Vagina (tissue), 2 donors: ENCODE measurements at regions not wholly inside any gene's neighbourhood (a gene's known extent, or its start where the extent isn't known, plus 50 kb on each side); places are given as distances from the start of the nearest gene placed in this dataset.

ENCODE experiments used
- DNase-seq, 2 donors: peaks; one replicate each; pipeline ENCODE4 v3.0.0-alpha.2; 2017; ENCODE audit errors: extremely low spot score in 2 of 2
- H3K27ac ChIP-seq: fragments of 200-600 bp; sonication (generic); one replicate; pipeline ENCODE4 v1.5.1; 2019
- H3K27me3 ChIP-seq: fragments of 200-600 bp; sonication (generic); one replicate; pipeline ENCODE4 v1.5.1; 2019
- H3K36me3 ChIP-seq, 2 donors: fragments of 200-600 bp; sonication (generic); one replicate each; pipeline ENCODE4 v1.5.1; 2017 to 2019
- H3K4me1 ChIP-seq: fragments of 200-600 bp; sonication (generic); one replicate; pipeline ENCODE4 v1.5.1; 2019
- H3K4me3 ChIP-seq, 2 donors: fragments of 200-600 bp; sonication (generic); 1 replicate in 1 of 2; 2 replicates in 1 of 2; pipeline ENCODE4 v1.5.1; 2016 to 2019
- H3K9me3 ChIP-seq: fragments of 200-600 bp; sonication (generic); one replicate; pipeline ENCODE4 v1.5.1; 2019
- POLR2A ChIP-seq, 2 donors: fragments of 450-650 bp; IDR thresholded peaks; one replicate each; pipeline ENCODE4 v1.6.1; 2017; ENCODE audit warnings: antibody characterized with exemption in 2 of 2, mild to moderate bottlenecking in 2 of 2, moderate library complexity in 2 of 2
- POLR2AphosphoS5 ChIP-seq, 2 donors: sonication (generic); formaldehyde crosslinking; IDR thresholded peaks; one replicate each; pipeline ENCODE4 v1.9.0; 2017; ENCODE audit warnings: antibody characterized with exemption in 2 of 2, mild to moderate bottlenecking in 2 of 2, low read depth in 1 of 2; ENCODE audit not compliant: insufficient read depth in 1 of 2
- intact Hi-C: fragments of 100-400 bp; cut with DNase I; formaldehyde crosslinking; loops from one replicate; pipeline ENCODE4 v1.15.1; 2023
- TF ChIP-seq, protein P1 (sequence below), 3 experiments: fragments of 450-650 bp in 2 of 3; fragments of 200-600 bp in 1 of 3; sonication (generic) in 1 of 3; IDR thresholded peaks; one replicate each; pipeline ENCODE4 v1.5.1; 2017 to 2019; ENCODE audit warnings: antibody characterized with exemption in 3 of 3, mild to moderate bottlenecking in 2 of 3, moderate library complexity in 2 of 3

DNA sequence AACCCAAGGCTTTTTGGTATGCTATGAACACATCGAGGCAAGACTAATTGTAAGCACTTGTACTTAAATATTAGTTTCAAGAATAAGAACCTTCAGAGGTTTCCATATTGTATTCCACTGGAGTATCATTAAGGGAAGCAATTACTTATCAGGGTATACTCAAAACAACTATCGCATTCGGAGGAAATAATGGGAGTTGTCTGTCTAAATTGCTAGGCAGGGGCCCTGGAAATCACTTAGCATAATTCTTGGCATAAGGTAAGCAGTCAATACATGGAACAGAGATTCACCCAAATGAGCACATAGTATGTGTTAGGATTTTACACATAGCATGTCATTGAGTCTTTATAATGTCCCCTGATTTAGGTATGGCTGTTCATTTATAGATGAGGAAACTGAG is 249.4 kb downstream of the DHX15 start:
- intact Hi-C loops = no loop called here
- no peaks in the 10 kb centered on the region for H3K9me3 ChIP-seq
- TF ChIP-seq POLR2A (IDR thresholded peaks at IDR 0.05) = no peak
- TF ChIP-seq, protein P1, sequence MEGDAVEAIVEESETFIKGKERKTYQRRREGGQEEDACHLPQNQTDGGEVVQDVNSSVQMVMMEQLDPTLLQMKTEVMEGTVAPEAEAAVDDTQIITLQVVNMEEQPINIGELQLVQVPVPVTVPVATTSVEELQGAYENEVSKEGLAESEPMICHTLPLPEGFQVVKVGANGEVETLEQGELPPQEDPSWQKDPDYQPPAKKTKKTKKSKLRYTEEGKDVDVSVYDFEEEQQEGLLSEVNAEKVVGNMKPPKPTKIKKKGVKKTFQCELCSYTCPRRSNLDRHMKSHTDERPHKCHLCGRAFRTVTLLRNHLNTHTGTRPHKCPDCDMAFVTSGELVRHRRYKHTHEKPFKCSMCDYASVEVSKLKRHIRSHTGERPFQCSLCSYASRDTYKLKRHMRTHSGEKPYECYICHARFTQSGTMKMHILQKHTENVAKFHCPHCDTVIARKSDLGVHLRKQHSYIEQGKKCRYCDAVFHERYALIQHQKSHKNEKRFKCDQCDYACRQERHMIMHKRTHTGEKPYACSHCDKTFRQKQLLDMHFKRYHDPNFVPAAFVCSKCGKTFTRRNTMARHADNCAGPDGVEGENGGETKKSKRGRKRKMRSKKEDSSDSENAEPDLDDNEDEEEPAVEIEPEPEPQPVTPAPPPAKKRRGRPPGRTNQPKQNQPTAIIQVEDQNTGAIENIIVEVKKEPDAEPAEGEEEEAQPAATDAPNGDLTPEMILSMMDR (IDR thresholded peaks at IDR 0.05) = no peak
- no peak for TF ChIP-seq POLR2AphosphoS5 (IDR thresholded peaks at IDR 0.05; ENCODE audit: insufficient read depth in 1 of 2, low read depth in 1 of 2)

DNA sequence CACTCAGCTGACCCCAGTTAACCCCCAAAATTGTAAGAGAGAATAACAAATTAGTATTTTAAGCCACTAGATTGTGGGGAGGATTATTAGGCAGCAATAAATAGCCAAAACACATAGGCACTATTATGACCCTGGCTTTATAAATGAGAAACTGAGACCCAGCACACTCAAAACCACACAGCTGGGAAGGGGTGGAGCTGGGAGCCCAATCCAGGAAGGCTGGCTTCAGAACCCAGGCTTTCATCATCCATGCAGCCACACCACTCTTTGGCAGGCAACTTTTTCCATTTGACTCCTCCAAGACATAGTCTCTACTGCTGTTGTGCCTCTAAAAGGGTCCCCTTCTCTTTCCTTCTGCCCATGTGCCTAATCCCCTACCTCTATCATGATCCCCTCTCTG is 253.8 kb downstream of the DHX15 start:
- Histone ChIP-seq H3K9me3 (no peaks in the 10 kb centered on the region), H3K4me1 (no peaks in the 10 kb centered on the region), H3K4me3 (no peak overlapping the region), H3K27ac (no peak overlapping the region), H3K36me3 (no peaks in the 10 kb centered on the region), H3K27me3 (no peaks in the 10 kb centered on the region)
- TF ChIP-seq POLR2A (IDR thresholded peaks at IDR 0.05) (no peak), POLR2AphosphoS5 (IDR thresholded peaks at IDR 0.05; ENCODE audit: insufficient read depth in 1 of 2, low read depth in 1 of 2) (no peak)
- TF ChIP-seq, protein P1 (IDR thresholded peaks at IDR 0.05) = no peak
- intact Hi-C loops = no loop called here
- no peak for DNase-seq

More for the DNA sequence above, 249.4 kb downstream of the DHX15 start:
- no peak overlapping the region for H3K4me3 ChIP-seq
- no peak overlapping the region for H3K27ac ChIP-seq
- no peaks in the 10 kb centered on the region for H3K4me1 ChIP-seq
- H3K27me3 ChIP-seq = no peaks in the 10 kb centered on the region
- H3K36me3 ChIP-seq = no peaks in the 10 kb centered on the region
- DNase-seq = no peak

DNA sequence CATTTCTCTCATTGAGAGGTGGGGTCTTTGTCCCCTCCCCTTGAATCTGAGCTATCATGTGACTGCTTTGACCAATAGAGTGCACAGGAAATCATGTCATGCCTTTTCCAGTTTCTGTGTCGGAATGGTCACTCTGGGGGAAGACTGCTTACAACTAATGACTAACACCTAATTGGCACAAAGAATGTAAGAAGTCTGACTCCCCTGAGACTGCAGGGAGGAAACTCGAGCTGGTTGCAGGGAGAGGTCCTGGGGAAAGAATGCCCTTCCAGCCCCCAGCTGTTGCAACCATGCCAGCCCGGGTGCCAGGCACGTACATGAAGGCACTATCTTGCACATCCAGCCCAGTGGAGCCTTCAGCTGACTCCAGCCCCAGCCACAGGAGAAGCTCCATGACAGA is 254.2 kb downstream of the DHX15 start:
- intact Hi-C loops = no loop called here
- H3K4me1 ChIP-seq = no peaks in the 10 kb centered on the region
- TF ChIP-seq POLR2A (IDR thresholded peaks at IDR 0.05) = no peak
- TF ChIP-seq, protein P1 (IDR thresholded peaks at IDR 0.05) = no peak
- TF ChIP-seq POLR2AphosphoS5 (IDR thresholded peaks at IDR 0.05; ENCODE audit: insufficient read depth in 1 of 2, low read depth in 1 of 2) = no peak
- no peaks in the 10 kb centered on the region for H3K36me3 ChIP-seq
- H3K27me3 ChIP-seq = no peaks in the 10 kb centered on the region
- no peak for DNase-seq
- no peak overlapping the region for H3K4me3 ChIP-seq
- H3K9me3 ChIP-seq = no peaks in the 10 kb centered on the region
- no peak overlapping the region for H3K27ac ChIP-seq

DNA sequence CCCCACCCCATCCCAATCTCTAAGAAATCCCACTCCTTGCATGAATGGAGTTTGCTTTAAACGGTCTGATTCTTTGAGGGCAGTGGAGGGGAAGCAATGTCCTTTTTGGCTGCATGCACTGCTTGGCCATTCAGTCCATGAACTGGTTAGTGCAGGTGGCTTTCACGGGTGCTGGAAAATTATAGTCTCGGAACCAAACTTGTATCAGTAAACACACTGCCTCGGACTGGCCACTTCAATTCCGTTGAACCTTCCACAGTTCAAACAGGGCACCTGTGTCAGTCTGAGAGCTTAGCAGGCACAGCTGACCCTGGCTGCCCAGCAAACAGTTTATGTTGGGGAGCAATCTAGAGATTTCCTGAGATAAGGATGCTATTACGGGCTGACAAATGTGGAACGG is 255.6 kb downstream of the DHX15 start:
- intact Hi-C loops = no loop called here
- no peak for TF ChIP-seq POLR2A (IDR thresholded peaks at IDR 0.05)
- no peak for TF ChIP-seq POLR2AphosphoS5 (IDR thresholded peaks at IDR 0.05; ENCODE audit: insufficient read depth in 1 of 2, low read depth in 1 of 2)
- TF ChIP-seq, protein P1 (IDR thresholded peaks at IDR 0.05) = no peak
- Histone ChIP-seq H3K4me1 (no peaks in the 10 kb centered on the region), H3K9me3 (no peaks in the 10 kb centered on the region), H3K27me3 (no peaks in the 10 kb centered on the region), H3K36me3 (no peaks in the 10 kb centered on the region), H3K27ac (no peak overlapping the region), H3K4me3 (no peak overlapping the region)
- DNase-seq = no peak

DNA sequence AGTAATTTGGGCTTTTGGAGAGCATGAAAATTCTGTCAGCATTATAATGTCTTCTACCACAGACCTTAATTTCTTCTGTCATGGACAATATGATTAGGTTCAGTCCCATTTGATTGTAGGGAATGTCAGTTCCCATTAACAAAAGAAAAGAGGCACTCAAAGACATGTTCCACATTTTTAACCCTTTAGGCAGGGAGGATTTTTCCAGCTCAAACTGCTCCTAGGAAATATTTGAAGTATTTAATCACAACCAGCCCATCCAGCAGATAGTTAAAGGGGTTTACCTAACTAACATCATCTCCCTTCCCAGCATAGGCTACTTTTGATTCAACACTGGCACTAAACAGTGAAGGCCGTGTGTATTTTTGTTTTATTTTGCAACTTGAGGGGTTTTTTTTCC is 256.0 kb downstream of the DHX15 start:
- Histone ChIP-seq H3K36me3 (no peaks in the 10 kb centered on the region), H3K27me3 (no peaks in the 10 kb centered on the region), H3K9me3 (no peaks in the 10 kb centered on the region), H3K27ac (no peak overlapping the region), H3K4me1 (no peaks in the 10 kb centered on the region), H3K4me3 (no peak overlapping the region)
- TF ChIP-seq, protein P1 (IDR thresholded peaks at IDR 0.05) = no peak
- no peak for TF ChIP-seq POLR2AphosphoS5 (IDR thresholded peaks at IDR 0.05; ENCODE audit: insufficient read depth in 1 of 2, low read depth in 1 of 2)
- no peak for TF ChIP-seq POLR2A (IDR thresholded peaks at IDR 0.05)
- DNase-seq = no peak
- intact Hi-C loops = no loop called here
